Adrenal gland (tissue), 9 donors: ENCODE measurements at regions not wholly inside any gene's neighbourhood (a gene's known extent, or its start where the extent isn't known, plus 50 kb on each side); places are given as distances from the start of the nearest gene placed in this dataset.

Experiments
- DNase-seq, 7 donors: peaks; one replicate each; pipeline ENCODE4 v3.0.0-alpha.2; 2019 to 2020
- H3K27ac ChIP-seq, 5 donors: fragments of 200-600 bp; sonication (generic) in 4 of 5; 1 replicate in 3 of 5; 2 replicates in 2 of 5; pipeline versions ENCODE4 v1.5.1 to v1.8.0; 2016 to 2020; ENCODE audit warnings: mild to moderate bottlenecking in 1 of 5
- H3K27me3 ChIP-seq: fragments of 200-600 bp; 2 replicates; pipeline ENCODE4 v1.8.0; 2021
- H3K36me3 ChIP-seq, 2 donors: fragments of 200-600 bp; replicated peaks in 1 of 2; 1 replicate in 1 of 2; 2 replicates in 1 of 2; pipeline versions ENCODE4 v1.5.1 to v1.8.0; 2018 to 2022
- H3K4me1 ChIP-seq, 2 donors: fragments of 200-600 bp; replicated peaks in 1 of 2; 1 replicate in 1 of 2; 2 replicates in 1 of 2; pipeline versions ENCODE4 v1.5.1 to v1.8.0; 2018 to 2021
- H3K4me3 ChIP-seq, 4 donors: fragments of 200-600 bp; sonication (generic) in 3 of 4; one replicate each; pipeline ENCODE4 v1.5.1; 2016 to 2018
- H3K9me3 ChIP-seq, 3 donors: fragments of 200-600 bp; sonication (generic) in 1 of 3; replicated peaks in 1 of 3; 1 replicate in 2 of 3; 2 replicates in 1 of 3; pipeline versions ENCODE4 v1.5.1 to v1.8.0; 2016 to 2021
- CTCF ChIP-seq, 6 experiments: fragments of 450-650 bp in 4 of 6; fragments of 200-600 bp in 2 of 6; sonication (generic) in 1 of 6; IDR thresholded peaks; 1 replicate in 5 of 6; 2 replicates in 1 of 6; pipeline versions ENCODE4 v1.5.1 to v1.8.0; 2016 to 2021; ENCODE audit warnings: antibody characterized with exemption in 6 of 6, mild to moderate bottlenecking in 2 of 6, moderate library complexity in 1 of 6
- POLR2A ChIP-seq, 2 donors: fragments of 450-650 bp; IDR thresholded peaks; one replicate each; pipeline ENCODE4 v1.6.1; 2017; ENCODE audit warnings: antibody characterized with exemption in 2 of 2, mild to moderate bottlenecking in 2 of 2, moderate library complexity in 1 of 2
- WGBS, 4 donors: extraction: QIAGEN DNeasy Blood & Tissue Kit in 2 of 4; methylation state at CpG; one replicate each; pipeline versions ENCODE4 v1.1.5 to v1.1.7; 2013 to 2017; 5-methylcytosine and 5-hydroxymethylcytosine counted together
- intact Hi-C, 2 donors: fragments of 100-400 bp; cut with DNase I; formaldehyde crosslinking; loops; one replicate each; pipeline versions ENCODE4 v1.14.1 to v1.15.0; 2022 to 2023
- donor health status: healthy with polysubstance abuse.
- donor health status: Bipolar disorder and iron deficiency.
- donor health status: DM: yes; HTN: yes; CAD: no.
- donor health status: DM: no; HTN: no; CAD: no.
- donor health status: DM: no; HTN: no; CAD: no.

GRCh38 chr2:71798266-71799012 lies 345.1 kb downstream of the DYSF start:
- TF ChIP-seq CTCF (IDR thresholded peaks at IDR 0.05) (peak; percentile 61 to 83 (median 80)), POLR2A (IDR thresholded peaks at IDR 0.05) (no peak)
- Histone ChIP-seq H3K4me1 (no peaks in the 10 kb centered on the region), H3K4me3 (no peak overlapping the region), H3K9me3 (no peaks in the 10 kb centered on the region), H3K36me3 (no peaks in the 10 kb centered on the region), H3K27me3 (no peaks in the 10 kb centered on the region), H3K27ac (no peak overlapping the region)
- peak; percentile 25 to 62 (median 45) for DNase-seq
- 79 to 89% (median 86%) methylated on average over 6 to 8 of the region's 8 CpGs for WGBS, 4 donors
- intact Hi-C loops: loop anchor here in 1 of 2 donors (5.0 kb wide), 2 partner anchors 186 to 251 kb away; no protein-coding TSS in a partner anchor

DNA sequence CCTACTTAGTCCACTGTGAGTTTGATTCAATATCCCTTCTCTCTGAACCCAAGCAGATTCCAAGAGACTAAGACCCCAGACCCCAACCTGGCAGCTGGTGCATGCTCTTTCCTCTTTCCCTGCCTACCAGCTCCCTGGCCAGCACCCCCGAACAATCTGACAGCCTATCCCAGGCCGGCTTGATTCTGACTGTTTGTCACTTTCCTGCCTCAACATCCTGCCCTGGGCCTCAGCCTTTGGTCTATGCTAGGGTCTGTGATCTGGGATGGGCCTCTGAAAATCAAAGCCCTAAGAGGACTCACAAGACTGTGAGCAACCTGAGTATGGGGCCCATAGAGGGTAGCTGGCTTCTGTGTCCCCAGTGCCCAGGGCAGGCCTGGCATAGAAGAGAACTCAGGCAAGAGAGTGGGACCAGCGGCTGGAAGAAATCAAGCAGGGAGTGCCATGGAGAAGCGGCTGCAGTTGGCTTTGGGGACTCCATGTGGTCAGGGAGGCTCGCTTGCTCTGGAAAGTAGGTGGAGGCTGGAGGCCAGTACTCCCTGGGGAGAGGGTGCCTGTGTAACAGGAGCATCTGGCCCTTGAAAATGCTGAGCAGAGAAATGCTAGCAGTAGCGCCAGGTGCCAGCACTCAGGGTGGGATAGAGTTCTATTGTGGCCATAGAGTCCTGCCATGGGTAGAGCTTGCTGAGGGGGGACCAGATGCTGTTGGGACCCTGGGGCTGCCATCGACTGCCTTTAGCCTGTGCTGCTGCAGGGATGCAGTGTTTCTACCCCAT lies 343.9 kb downstream of the DYSF start:
- TF ChIP-seq POLR2A (IDR thresholded peaks at IDR 0.05) (no peak), CTCF (IDR thresholded peaks at IDR 0.05) (no peak)
- intact Hi-C loops: loop anchor here (2.0 to 5.0 kb wide), 3 partner anchors 185 to 250 kb away; no protein-coding TSS in a partner anchor
- 92 to 99% (median 96%) methylated on average over 6 to 7 of the region's 7 CpGs for WGBS, 4 donors
- no peak for DNase-seq
- no peak overlapping the region for H3K4me3 ChIP-seq
- no peak overlapping the region for H3K27ac ChIP-seq
- H3K27me3 ChIP-seq: no peaks in the 10 kb centered on the region
- H3K4me1 ChIP-seq: no peaks in the 10 kb centered on the region
- H3K9me3 ChIP-seq: no peaks in the 10 kb centered on the region
- no peaks in the 10 kb centered on the region for H3K36me3 ChIP-seq

DNA sequence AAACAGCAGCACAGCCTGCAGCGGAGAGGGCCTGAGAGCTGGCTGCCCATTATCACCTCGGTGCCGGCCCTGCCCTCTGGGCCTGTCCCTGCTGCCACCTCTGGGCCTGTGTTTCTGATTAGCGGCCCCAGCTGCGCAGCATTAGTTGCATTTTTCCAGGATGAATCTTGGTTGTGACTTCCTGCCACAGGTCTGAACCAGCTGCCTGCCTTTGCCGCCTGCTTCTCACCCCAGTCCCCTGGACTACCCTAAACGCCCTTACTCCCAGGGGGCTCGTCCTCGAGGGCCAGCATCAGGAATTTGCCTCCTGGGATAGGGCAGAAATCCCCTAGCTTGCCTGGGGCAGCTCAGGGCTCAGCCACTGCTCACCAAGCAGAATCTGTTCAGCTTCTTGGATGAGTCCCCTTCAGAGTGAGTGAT lies 342.8 kb downstream of the DYSF start:
- Histone ChIP-seq H3K4me3 (no peak overlapping the region), H3K27ac (no peak overlapping the region), H3K4me1 (no peaks in the 10 kb centered on the region), H3K9me3 (no peaks in the 10 kb centered on the region), H3K36me3 (no peaks in the 10 kb centered on the region), H3K27me3 (no peaks in the 10 kb centered on the region)
- intact Hi-C loops: loop anchor here (2.0 to 5.0 kb wide), 3 partner anchors 184 to 249 kb away; no protein-coding TSS in a partner anchor
- DNase-seq: no peak
- WGBS, 4 donors: 75 to 100% (median 80%) methylated on average over 5 to 9 of the region's 9 CpGs
- no peak for TF ChIP-seq POLR2A (IDR thresholded peaks at IDR 0.05)
- TF ChIP-seq CTCF (IDR thresholded peaks at IDR 0.05): no peak

- no peaks in the 10 kb centered on the region for H3K36me3 ChIP-seq
- TF ChIP-seq POLR2A (IDR thresholded peaks at IDR 0.05) (no peak), CTCF (IDR thresholded peaks at IDR 0.05) (no peak)
- no peaks in the 10 kb centered on the region for H3K4me1 ChIP-seq
- WGBS, 4 donors: 70 to 100% (median 93%) methylated on average over 1 of the region's 1 CpG
- intact Hi-C loops: loop anchor here in 1 of 2 donors (5.0 kb wide), 2 partner anchors 183 to 248 kb away; no protein-coding TSS in a partner anchor
- H3K27me3 ChIP-seq: no peaks in the 10 kb centered on the region
- no peak overlapping the region for H3K27ac ChIP-seq
- no peak for DNase-seq
- H3K4me3 ChIP-seq: no peak overlapping the region
- H3K9me3 ChIP-seq: no peaks in the 10 kb centered on the region
These were observed 342.1 kb downstream of the DYSF start for GRCh38 chr2:71795486-71795885.
